ENCODE measurements at regions not wholly inside any gene's neighbourhood (a gene's known extent, or its start where the extent isn't known, plus 50 kb on each side); places are given as distances from the start of the nearest gene placed in this dataset.

DNA sequence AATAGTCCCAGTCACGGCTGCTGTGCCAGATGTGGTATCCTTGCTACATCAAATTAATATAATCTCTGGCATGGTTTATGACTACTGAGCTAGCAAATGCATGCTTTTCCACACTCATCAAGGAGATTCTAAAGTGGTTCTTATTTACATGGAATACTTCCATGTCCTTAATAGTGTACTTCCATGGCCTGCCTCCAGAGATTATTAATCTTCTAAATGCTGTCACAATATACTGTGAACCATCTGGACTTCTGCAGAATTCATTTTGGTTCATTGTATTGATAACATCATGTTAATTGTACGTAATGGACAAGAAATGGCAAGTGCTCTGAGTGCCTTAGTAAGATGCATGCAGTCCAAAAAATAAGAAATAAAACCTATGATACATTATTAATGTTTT is 230.8 kb downstream of the NUAK1 start:
- TF ChIP-seq, protein P1, sequence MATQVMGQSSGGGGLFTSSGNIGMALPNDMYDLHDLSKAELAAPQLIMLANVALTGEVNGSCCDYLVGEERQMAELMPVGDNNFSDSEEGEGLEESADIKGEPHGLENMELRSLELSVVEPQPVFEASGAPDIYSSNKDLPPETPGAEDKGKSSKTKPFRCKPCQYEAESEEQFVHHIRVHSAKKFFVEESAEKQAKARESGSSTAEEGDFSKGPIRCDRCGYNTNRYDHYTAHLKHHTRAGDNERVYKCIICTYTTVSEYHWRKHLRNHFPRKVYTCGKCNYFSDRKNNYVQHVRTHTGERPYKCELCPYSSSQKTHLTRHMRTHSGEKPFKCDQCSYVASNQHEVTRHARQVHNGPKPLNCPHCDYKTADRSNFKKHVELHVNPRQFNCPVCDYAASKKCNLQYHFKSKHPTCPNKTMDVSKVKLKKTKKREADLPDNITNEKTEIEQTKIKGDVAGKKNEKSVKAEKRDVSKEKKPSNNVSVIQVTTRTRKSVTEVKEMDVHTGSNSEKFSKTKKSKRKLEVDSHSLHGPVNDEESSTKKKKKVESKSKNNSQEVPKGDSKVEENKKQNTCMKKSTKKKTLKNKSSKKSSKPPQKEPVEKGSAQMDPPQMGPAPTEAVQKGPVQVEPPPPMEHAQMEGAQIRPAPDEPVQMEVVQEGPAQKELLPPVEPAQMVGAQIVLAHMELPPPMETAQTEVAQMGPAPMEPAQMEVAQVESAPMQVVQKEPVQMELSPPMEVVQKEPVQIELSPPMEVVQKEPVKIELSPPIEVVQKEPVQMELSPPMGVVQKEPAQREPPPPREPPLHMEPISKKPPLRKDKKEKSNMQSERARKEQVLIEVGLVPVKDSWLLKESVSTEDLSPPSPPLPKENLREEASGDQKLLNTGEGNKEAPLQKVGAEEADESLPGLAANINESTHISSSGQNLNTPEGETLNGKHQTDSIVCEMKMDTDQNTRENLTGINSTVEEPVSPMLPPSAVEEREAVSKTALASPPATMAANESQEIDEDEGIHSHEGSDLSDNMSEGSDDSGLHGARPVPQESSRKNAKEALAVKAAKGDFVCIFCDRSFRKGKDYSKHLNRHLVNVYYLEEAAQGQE (IDR thresholded peaks at IDR 0.05; ENCODE audit: low read depth) = no peak
- no peak for TF ChIP-seq NFIC (IDR thresholded peaks at IDR 0.05)
- no peak for TF ChIP-seq TEAD4 (IDR thresholded peaks at IDR 0.05)
- TF ChIP-seq CREB1 (IDR thresholded peaks at IDR 0.05; ENCODE audit: low read depth) = no peak
- no peak for TF ChIP-seq TCF12 (IDR thresholded peaks at IDR 0.05; ENCODE audit: low read depth)
- no peak for TF ChIP-seq FOXM1 (IDR thresholded peaks at IDR 0.05; ENCODE audit: borderline replicate concordance, low read depth)
- TF ChIP-seq, protein P2, sequence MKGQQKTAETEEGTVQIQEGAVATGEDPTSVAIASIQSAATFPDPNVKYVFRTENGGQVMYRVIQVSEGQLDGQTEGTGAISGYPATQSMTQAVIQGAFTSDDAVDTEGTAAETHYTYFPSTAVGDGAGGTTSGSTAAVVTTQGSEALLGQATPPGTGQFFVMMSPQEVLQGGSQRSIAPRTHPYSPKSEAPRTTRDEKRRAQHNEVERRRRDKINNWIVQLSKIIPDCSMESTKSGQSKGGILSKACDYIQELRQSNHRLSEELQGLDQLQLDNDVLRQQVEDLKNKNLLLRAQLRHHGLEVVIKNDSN (IDR thresholded peaks at IDR 0.05) = no peak
- no peak for TF ChIP-seq TAF1 (IDR thresholded peaks at IDR 0.05; ENCODE audit: low read depth)
- no peak for TF ChIP-seq EGR1 (IDR thresholded peaks at IDR 0.05)
- TF ChIP-seq CEBPB (IDR thresholded peaks at IDR 0.05) = no peak
- TF ChIP-seq, protein P3, sequence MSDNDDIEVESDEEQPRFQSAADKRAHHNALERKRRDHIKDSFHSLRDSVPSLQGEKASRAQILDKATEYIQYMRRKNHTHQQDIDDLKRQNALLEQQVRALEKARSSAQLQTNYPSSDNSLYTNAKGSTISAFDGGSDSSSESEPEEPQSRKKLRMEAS (IDR thresholded peaks at IDR 0.05) = no peak
- TF ChIP-seq YY1 (IDR thresholded peaks at IDR 0.05; ENCODE audit: low read depth) = no peak
- TF ChIP-seq ZBTB7A (IDR thresholded peaks at IDR 0.05; ENCODE audit: low read depth) = no peak
- no peak for TF ChIP-seq EP300 (IDR thresholded peaks at IDR 0.05; ENCODE audit: borderline replicate concordance)
- no peak for TF ChIP-seq RAD21 (IDR thresholded peaks at IDR 0.05; ENCODE audit: low read depth)

DNA sequence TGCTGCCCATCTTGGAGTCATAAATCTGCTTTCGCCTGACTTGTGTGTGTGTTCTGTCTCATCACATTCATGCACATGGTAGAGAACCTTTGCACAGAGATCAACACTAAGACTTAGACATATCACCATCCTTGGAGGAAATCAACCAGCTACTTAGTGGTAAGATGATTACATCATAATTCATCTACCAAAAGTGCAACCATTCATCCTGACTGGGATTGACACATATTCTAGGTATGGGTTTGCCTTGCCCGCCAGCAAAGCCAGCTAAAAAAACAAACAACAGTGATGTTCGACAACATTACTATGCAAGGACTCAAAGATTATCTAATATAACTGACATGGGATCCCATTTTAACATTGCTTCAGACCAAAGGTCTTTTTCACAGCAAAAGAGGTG is 228.7 kb downstream of the NUAK1 start:
- TF ChIP-seq TCF12 (IDR thresholded peaks at IDR 0.05; ENCODE audit: low read depth) (no peak), NFIC (IDR thresholded peaks at IDR 0.05) (no peak), TEAD4 (IDR thresholded peaks at IDR 0.05) (no peak), RAD21 (IDR thresholded peaks at IDR 0.05; ENCODE audit: low read depth) (no peak), FOXM1 (IDR thresholded peaks at IDR 0.05; ENCODE audit: borderline replicate concordance, low read depth) (no peak)

DNA sequence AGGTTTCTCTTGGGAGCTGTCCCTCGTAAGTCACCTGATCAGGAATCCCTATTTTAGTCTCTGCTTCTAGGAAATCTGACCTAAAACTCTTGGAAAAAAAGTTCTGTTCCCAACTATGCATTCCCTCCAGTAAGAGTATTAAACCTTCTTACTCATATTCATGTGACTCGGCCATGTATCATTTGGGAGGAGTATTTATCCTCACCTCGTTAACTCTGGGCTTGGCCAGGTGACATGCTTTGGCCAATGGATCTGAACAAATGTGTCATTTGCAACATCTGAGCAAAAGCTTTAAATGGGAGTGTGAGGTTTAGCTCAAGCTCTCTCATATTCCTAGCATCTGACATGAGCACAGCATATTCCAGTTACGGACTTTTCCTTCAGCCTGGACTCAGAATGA is 226.8 kb downstream of the NUAK1 start:
- TF ChIP-seq CREB1 (IDR thresholded peaks at IDR 0.05; ENCODE audit: low read depth) = no peak
- TF ChIP-seq, protein P1 (IDR thresholded peaks at IDR 0.05; ENCODE audit: low read depth) = no peak
- TF ChIP-seq, protein P3 (IDR thresholded peaks at IDR 0.05) = no peak
- TF ChIP-seq CEBPB (IDR thresholded peaks at IDR 0.05) = no peak
- TF ChIP-seq FOXM1 (IDR thresholded peaks at IDR 0.05; ENCODE audit: borderline replicate concordance, low read depth) = no peak
- no peak for TF ChIP-seq NFIC (IDR thresholded peaks at IDR 0.05)
- no peak for TF ChIP-seq EP300 (IDR thresholded peaks at IDR 0.05; ENCODE audit: borderline replicate concordance)
- TF ChIP-seq RAD21 (IDR thresholded peaks at IDR 0.05; ENCODE audit: low read depth) = no peak
- no peak for TF ChIP-seq ZBTB7A (IDR thresholded peaks at IDR 0.05; ENCODE audit: low read depth)
- TF ChIP-seq EGR1 (IDR thresholded peaks at IDR 0.05) = no peak
- no peak for TF ChIP-seq YY1 (IDR thresholded peaks at IDR 0.05; ENCODE audit: low read depth)
- TF ChIP-seq, protein P2 (IDR thresholded peaks at IDR 0.05) = no peak
- TF ChIP-seq TCF12 (IDR thresholded peaks at IDR 0.05; ENCODE audit: low read depth) = no peak
- TF ChIP-seq TEAD4 (IDR thresholded peaks at IDR 0.05) = no peak
- TF ChIP-seq TAF1 (IDR thresholded peaks at IDR 0.05; ENCODE audit: low read depth) = no peak

DNA sequence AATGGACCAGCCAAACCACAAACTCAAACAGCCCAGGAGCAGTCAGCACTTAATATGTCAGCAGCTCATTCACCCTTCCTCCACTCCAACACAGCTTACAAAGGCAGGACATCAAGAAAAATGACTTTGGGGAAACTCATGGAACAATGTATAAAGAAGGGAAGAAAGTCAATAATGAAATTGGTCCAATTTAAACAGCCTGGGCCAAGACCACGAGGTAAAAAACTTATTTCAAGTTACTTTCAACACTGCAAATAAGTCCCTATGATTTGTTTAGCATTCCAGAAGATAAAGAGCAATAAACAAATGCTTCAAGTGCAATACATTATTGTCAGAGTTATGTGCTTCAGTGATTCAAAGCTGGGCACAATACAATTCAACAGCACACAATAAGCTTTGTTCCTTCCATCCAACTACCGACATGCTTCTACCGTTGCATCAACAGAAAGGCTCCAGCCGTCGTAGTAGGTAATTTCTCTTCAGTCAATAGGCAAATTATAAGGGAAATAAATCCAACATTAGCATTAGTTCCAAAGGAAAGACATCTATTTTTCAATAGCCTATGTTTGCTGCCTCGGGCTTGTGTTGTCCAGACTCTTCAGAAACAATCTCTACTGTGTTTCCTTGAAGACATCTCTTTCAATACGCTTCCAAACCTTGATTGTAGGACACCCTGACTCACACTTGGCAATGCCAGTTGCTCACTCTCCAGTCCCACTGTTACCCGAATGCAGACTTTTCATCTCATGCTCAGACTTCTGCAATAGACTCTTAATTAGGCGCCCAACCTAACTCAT is 225.7 kb downstream of the NUAK1 start:
- TF ChIP-seq EP300 (IDR thresholded peaks at IDR 0.05; ENCODE audit: borderline replicate concordance) (no peak), TAF1 (IDR thresholded peaks at IDR 0.05; ENCODE audit: low read depth) (no peak), CEBPB (IDR thresholded peaks at IDR 0.05) (no peak), TCF12 (IDR thresholded peaks at IDR 0.05; ENCODE audit: low read depth) (no peak), RAD21 (IDR thresholded peaks at IDR 0.05; ENCODE audit: low read depth) (no peak), YY1 (IDR thresholded peaks at IDR 0.05; ENCODE audit: low read depth) (no peak), ZBTB7A (IDR thresholded peaks at IDR 0.05; ENCODE audit: low read depth) (no peak), CREB1 (IDR thresholded peaks at IDR 0.05; ENCODE audit: low read depth) (no peak)
- TF ChIP-seq, protein P2 (IDR thresholded peaks at IDR 0.05) = no peak
